PC-3 (cell line): ENCODE measurements at regions not wholly inside any gene's neighbourhood (a gene's known extent, or its start where the extent isn't known, plus 50 kb on each side); places are given as distances from the start of the nearest gene placed in this dataset.

ENCODE experiments used
- ATAC-seq: fragments of 200-7000 bp; cut with Tn5 transposase; 2 replicates; pipeline ENCODE4 v1.9.1; 2020; ENCODE audit warnings: mild to moderate bottlenecking, moderate library complexity
- BruUV-seq: library from RNA; stranded (reverse); fragments of 400-500 nt; replicated peaks from 2 replicates; lab custom pipeline; 2021; lab: Mats Ljungman, UMichigan
- CTCF ChIA-PET: fragments of 300-600 bp; sonication (Branson Sonifier 250); formaldehyde crosslinking; loops from one replicate; lab custom pipeline; 2022; ENCODE audit warnings: antibody characterized with exemption; lab: Charles Lee
- POLR2A ChIA-PET: fragments of 300-600 bp; sonication (Branson Sonifier 250); formaldehyde crosslinking; loops from one replicate; lab custom pipeline; 2022; ENCODE audit warnings: antibody characterized with exemption; ENCODE audit not compliant: unreplicated experiment; lab: Charles Lee
- DNase-seq: peaks from one replicate; pipeline ENCODE4 v3.0.0-alpha.2; 2015
- H2AFZ ChIP-seq: fragments of 300-600 bp; sonication (generic); 2 replicates; pipeline ENCODE4 v1.6.0; 2016; ENCODE audit warnings: antibody characterized with exemption, low read length
- H3F3A ChIP-seq: fragments of 300-600 bp; sonication (generic); one replicate; pipeline ENCODE4 v1.6.0; 2017; ENCODE audit warnings: antibody characterized with exemption, low read length, control low read depth, mild to moderate bottlenecking; ENCODE audit not compliant: unreplicated experiment
- H3K27ac ChIP-seq: fragments of 300-600 bp; sonication (generic); 2 replicates; pipeline ENCODE4 v1.5.1; 2016; ENCODE audit warnings: mild to moderate bottlenecking, low read length
- H3K27me3 ChIP-seq: fragments of 300-600 bp; sonication (generic); 2 replicates; pipeline ENCODE4 v1.6.1; 2016; ENCODE audit warnings: low read length, mixed read lengths
- H3K36me3 ChIP-seq: fragments of 300-600 bp; sonication (generic); 2 replicates; pipeline ENCODE4 v1.6.1; 2016; ENCODE audit warnings: low read depth, mixed run types, low read length, mixed read lengths
- H3K4me1 ChIP-seq: fragments of 300-600 bp; sonication (generic); 2 replicates; pipeline ENCODE4 v1.5.1; 2016; ENCODE audit warnings: low read length; ENCODE audit not compliant: insufficient read depth
- H3K4me2 ChIP-seq: fragments of 300-600 bp; sonication (generic); 2 replicates; pipeline ENCODE4 v1.6.0; 2016; ENCODE audit warnings: low read length
- H3K4me3 ChIP-seq: fragments of 300-600 bp; sonication (generic); 2 replicates; pipeline ENCODE4 v1.5.1; 2016; ENCODE audit warnings: mild to moderate bottlenecking, low read length, mixed read lengths
- H3K79me2 ChIP-seq: fragments of 300-600 bp; sonication (generic); 2 replicates; pipeline ENCODE4 v1.6.1; 2017; ENCODE audit warnings: low read length, mixed read lengths
- H3K9ac ChIP-seq: fragments of 300-600 bp; sonication (generic); 2 replicates; pipeline ENCODE4 v1.6.0; 2016; ENCODE audit warnings: mild to moderate bottlenecking, low read length
- H3K9me2 ChIP-seq: fragments of 300-600 bp; sonication (generic); replicated peaks from 2 replicates; pipeline ENCODE4 v1.6.1; 2016; ENCODE audit warnings: mixed run types, low read length, mixed read lengths
- H3K9me3 ChIP-seq: fragments of 300-600 bp; sonication (generic); 2 replicates; pipeline ENCODE4 v1.6.1; 2016; ENCODE audit warnings: low read length, mixed read lengths
- H4K20me1 ChIP-seq: fragments of 300-600 bp; sonication (generic); 2 replicates; pipeline ENCODE4 v1.6.1; 2016; ENCODE audit warnings: low read length, mixed read lengths
- EZH2 ChIP-seq: fragments of 300-600 bp; sonication (generic); IDR thresholded peaks from one replicate; pipeline ENCODE4 v1.6.1; 2017; ENCODE audit warnings: antibody characterized with exemption, mild to moderate bottlenecking, low read length; ENCODE audit not compliant: unreplicated experiment
- EZH2phosphoT487 ChIP-seq: fragments of 300-600 bp; sonication (generic); IDR thresholded peaks from 2 replicates; pipeline ENCODE4 v1.6.1; 2018; ENCODE audit warnings: mild to moderate bottlenecking, antibody characterized with exemption, low read length, borderline replicate concordance
- intact Hi-C: fragments of 100-400 bp; cut with micrococcal nuclease; formaldehyde crosslinking; loops from 2 replicates; pipeline ENCODE4 v1.9.0; 2023
- TF ChIP-seq, protein P1 (sequence below): fragments of 300-600 bp; sonication (generic); conservative IDR thresholded peaks from 2 replicates; pipeline ENCODE4 v1.5.1; 2017; ENCODE audit warnings: antibody characterized with exemption, low read depth, mild to moderate bottlenecking, low read length

DNA sequence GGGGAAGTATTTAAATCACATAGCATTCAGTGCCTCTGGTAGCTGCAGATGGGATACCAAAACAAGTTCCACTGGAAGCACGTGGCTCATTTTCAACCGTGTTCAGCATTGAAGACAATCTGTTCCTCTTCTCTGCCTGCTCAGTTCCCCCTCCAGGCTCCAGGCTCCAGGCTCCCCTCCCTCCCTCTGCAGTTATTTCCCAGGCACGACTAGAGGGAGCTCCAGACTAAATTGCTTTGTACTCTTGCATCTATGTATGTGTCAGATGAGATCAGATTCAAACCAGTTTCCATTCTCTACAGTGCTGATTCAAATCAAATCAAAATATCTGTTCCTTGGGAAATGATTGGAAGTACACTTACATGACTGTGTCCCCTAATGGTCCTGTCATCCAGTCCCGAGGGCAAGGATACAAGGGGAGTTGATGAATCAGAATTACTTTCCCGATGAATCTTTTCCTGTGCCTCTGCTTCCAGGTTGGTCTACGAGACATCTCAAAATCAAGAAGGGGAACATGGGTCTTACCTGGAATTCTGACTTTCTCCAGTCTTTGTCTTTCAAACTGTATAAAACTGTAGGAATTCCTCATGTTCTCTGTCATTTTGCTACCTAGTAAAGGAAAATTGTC lies 600.5 kb downstream of the EDEM1 start:
- Histone ChIP-seq H2AFZ (peak overlapping the region; percentile 54), H3F3A (no peaks in the 10 kb centered on the region), H3K36me3 (no peaks in the 10 kb centered on the region), H3K9ac (no peak overlapping the region), H3K9me2 (no peaks in the 10 kb centered on the region), H3K4me3 (no peak overlapping the region; the same call in 1 of the 2 replicates), H3K4me2 (peak overlapping the region; percentile 37; the same call in 1 of the 2 replicates), H4K20me1 (no peaks in the 10 kb centered on the region), H3K4me1 (peaks cover 30% of the 10 kb centered on the region), H3K79me2 (no peaks in the 10 kb centered on the region), H3K27ac (peak overlapping the region; percentile 29), H3K9me3 (no peaks in the 10 kb centered on the region), H3K27me3 (no peaks in the 10 kb centered on the region)
- intact Hi-C loops = no loop called here
- DNase-seq (peak; percentile 66), ATAC-seq (no peak)
- ChIA-PET CTCF (no interaction called here), POLR2A (no interaction called here)
- TF ChIP-seq, protein P1, sequence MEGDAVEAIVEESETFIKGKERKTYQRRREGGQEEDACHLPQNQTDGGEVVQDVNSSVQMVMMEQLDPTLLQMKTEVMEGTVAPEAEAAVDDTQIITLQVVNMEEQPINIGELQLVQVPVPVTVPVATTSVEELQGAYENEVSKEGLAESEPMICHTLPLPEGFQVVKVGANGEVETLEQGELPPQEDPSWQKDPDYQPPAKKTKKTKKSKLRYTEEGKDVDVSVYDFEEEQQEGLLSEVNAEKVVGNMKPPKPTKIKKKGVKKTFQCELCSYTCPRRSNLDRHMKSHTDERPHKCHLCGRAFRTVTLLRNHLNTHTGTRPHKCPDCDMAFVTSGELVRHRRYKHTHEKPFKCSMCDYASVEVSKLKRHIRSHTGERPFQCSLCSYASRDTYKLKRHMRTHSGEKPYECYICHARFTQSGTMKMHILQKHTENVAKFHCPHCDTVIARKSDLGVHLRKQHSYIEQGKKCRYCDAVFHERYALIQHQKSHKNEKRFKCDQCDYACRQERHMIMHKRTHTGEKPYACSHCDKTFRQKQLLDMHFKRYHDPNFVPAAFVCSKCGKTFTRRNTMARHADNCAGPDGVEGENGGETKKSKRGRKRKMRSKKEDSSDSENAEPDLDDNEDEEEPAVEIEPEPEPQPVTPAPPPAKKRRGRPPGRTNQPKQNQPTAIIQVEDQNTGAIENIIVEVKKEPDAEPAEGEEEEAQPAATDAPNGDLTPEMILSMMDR = peak; percentile 59
- TF ChIP-seq EZH2 (no peak), EZH2phosphoT487 (no peak)
- no TSS peak for BruUV-seq

- Histone ChIP-seq H3F3A (no peaks in the 10 kb centered on the region), H3K36me3 (no peaks in the 10 kb centered on the region), H3K9me3 (no peaks in the 10 kb centered on the region), H3K4me2 (peak overlapping the region; percentile 37; the same call in 1 of the 2 replicates), H3K27ac (peak overlapping the region; percentile 29), H2AFZ (no peak overlapping the region), H3K4me3 (no peak overlapping the region), H3K4me1 (peaks cover 30% of the 10 kb centered on the region), H4K20me1 (no peaks in the 10 kb centered on the region), H3K9ac (no peak overlapping the region), H3K79me2 (no peaks in the 10 kb centered on the region), H3K27me3 (no peaks in the 10 kb centered on the region), H3K9me2 (no peaks in the 10 kb centered on the region)
- intact Hi-C loops = no loop called here
- ATAC-seq (no peak), DNase-seq (no peak)
- POLR2A ChIA-PET = no interaction called here
- TF ChIP-seq, protein P1 = no peak
- TF ChIP-seq EZH2phosphoT487 (no peak), EZH2 (no peak)
- CTCF ChIA-PET = no interaction called here
- BruUV-seq = no TSS peak
Observed at GRCh38 chr3:5788496-5788895, 601.0 kb downstream of the EDEM1 start.

DNA sequence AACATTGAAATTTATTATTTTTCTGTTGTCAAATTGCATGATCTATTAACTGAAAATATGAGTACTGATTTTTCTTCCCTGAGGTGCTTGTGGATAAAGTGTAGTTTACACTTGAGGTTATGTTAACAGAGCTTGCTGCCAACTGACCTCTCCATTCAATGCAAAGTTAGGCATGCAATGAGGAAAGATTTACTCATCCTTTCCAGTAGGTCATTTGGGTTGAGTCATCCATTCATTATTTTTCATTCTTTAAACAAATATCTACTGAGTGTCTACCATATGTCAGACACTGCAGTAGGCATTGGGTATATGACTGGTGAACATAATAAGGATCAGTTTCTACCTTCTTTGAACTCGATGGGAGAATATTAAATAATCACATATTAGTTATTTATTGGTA lies 604.1 kb downstream of the EDEM1 start:
- H3K27ac ChIP-seq = peak overlapping the region; percentile 81
- TF ChIP-seq, protein P1 = no peak
- no peak for TF ChIP-seq EZH2phosphoT487
- H3K9ac ChIP-seq = peak overlapping the region; percentile 24; the same call in 1 of the 2 replicates
- no peaks in the 10 kb centered on the region for H3K27me3 ChIP-seq
- no peaks in the 10 kb centered on the region for H3F3A ChIP-seq
- no peaks in the 10 kb centered on the region for H3K79me2 ChIP-seq
- peak overlapping the region; percentile 27 for H3K4me2 ChIP-seq
- DNase-seq (peak; percentile 84), ATAC-seq (no peak)
- ChIA-PET CTCF (interaction anchor here (0.6 kb wide), 1 partner anchor 558 kb away, joined by 3 read pairs; no protein-coding TSS in a partner anchor), POLR2A (no interaction called here)
- no peaks in the 10 kb centered on the region for H3K9me3 ChIP-seq
- no peaks in the 10 kb centered on the region for H3K9me2 ChIP-seq
- intact Hi-C loops = no loop called here
- no peak overlapping the region for H2AFZ ChIP-seq
- no peaks in the 10 kb centered on the region for H3K36me3 ChIP-seq
- H3K4me1 ChIP-seq = peaks cover 30% of the 10 kb centered on the region
- no TSS peak for BruUV-seq
- H4K20me1 ChIP-seq = no peaks in the 10 kb centered on the region
- H3K4me3 ChIP-seq = no peak overlapping the region
